ENCODE measurements at regions not wholly inside any gene's neighbourhood (a gene's known extent, or its start where the extent isn't known, plus 50 kb on each side); places are given as distances from the start of the nearest gene placed in this dataset.
"Not testable (repeated sequence)": the region's sequence is repeated elsewhere in the genome, so short reads cannot be mapped to it uniquely, and the experiment has no call there.

- no peak for DNase-seq (ENCODE audit: low spot score)
Measured at GRCh38 chr14:105760691-105761344, 234.4 kb downstream of the TMEM121 start.

- not testable (repeated sequence) for DNase-seq (ENCODE audit: low spot score)
Measured at GRCh38 chr14:105761345-105761740, 235.0 kb downstream of the TMEM121 start.

DNA sequence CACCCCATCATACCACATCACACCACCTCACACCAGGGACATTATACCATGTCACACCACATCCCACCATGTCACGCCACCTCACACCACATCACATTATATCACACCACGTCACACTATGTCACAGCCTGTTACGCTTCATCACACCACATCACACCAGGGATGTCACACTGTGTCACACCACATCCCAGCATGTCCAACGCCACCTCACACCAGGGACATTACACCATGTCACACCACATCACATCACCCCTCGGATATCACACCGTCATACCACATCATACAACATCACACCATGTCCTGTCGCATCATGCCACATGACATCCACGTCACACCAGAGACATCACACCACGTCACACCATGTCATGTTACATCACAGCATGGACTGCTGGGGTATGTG lies 235.5 kb downstream of the TMEM121 start:
- no peak for DNase-seq (ENCODE audit: low spot score)

DNA sequence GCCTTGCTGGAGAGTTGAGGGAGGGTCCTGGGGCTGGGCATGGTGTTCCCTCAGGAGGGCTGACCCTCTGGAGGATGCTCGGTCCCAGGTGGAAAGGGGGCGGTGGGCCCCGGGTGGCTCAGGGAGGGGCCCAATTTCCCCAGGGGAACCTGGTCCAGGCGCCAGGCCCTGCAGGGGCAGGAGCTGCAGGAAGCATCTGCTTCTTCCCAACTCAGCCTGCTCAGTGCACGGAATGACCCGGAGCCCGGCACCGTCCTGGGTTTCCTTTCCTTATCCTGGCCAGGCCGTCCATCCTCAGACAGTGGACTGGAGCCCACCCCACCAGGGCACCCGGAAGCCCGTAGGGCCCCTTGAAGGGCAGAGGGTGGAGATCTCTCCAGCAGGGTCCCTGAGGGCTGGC lies 235.9 kb downstream of the TMEM121 start:
- DNase-seq (ENCODE audit: low spot score), result not testable (repeated sequence)

DNA sequence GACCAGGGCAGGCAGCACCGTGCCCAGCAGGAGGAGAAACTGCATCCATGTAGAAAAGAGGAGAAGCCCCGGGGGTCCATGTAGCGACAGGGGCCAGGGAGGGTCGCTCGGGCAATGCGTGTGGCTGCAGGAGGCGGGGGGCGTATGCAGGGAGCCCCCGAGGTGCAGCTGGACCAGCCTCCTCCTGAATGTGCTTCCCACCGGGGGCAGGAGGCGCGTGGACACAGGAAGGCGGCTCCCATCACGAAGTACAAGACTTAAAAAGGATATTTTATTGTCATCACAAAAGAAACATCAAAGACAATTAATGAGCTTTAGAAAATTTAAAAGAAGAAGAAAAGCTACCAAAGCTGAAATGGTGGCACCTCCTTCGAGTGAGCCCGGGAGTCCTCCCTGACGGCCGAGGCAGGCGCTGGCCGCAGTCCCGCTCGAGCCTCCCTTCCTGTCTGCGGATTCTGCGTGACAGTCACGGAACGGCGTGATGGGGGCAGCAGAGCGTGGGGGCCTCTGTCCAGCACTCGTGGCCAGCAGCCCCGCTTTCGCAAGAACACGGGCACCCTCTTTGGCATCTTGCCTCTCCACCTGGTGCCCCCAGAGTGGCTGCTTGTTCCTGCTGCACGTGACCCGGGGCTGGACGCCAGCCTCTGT lies 238.0 kb downstream of the TMEM121 start:
- not testable (repeated sequence) for DNase-seq (ENCODE audit: low spot score)

DNA sequence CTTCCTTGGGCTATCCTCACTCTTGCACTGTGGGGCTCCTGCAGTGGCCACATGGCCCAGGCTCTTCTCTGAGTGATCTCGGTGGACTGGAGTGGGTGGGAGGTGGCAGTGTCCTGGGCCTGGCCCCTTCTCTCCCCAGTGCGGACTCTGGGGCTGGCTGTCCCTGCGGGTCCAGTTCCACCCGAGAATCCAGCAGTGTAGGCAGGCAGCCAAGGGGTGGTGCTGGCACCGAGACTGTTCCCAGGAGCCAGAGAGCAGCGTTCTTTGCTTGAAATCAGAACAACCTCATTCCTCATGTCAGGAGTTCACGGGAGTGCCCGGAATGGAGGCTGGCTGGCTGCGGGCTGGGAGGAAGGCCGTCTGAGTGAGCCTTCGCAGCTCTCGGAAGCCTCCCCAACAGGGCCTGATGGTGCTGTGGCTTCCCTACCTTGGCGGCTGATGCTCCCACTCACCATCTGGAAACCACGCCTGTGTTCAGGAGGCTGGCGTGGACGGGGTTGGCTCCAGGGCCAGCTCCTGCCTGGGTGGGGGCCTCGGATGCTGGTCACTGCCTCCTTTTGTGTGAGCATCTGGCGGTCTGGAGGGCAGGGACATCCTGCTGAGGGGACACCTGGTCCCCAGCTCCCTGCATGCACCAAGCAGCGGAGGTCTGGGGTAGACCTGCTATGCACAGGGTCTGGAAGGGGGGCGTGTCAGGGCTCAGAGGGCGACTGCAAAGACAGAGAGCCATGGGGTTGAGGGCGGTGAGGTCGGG lies 238.9 kb downstream of the TMEM121 start:
- not testable (repeated sequence) for DNase-seq (ENCODE audit: low spot score)

DNA sequence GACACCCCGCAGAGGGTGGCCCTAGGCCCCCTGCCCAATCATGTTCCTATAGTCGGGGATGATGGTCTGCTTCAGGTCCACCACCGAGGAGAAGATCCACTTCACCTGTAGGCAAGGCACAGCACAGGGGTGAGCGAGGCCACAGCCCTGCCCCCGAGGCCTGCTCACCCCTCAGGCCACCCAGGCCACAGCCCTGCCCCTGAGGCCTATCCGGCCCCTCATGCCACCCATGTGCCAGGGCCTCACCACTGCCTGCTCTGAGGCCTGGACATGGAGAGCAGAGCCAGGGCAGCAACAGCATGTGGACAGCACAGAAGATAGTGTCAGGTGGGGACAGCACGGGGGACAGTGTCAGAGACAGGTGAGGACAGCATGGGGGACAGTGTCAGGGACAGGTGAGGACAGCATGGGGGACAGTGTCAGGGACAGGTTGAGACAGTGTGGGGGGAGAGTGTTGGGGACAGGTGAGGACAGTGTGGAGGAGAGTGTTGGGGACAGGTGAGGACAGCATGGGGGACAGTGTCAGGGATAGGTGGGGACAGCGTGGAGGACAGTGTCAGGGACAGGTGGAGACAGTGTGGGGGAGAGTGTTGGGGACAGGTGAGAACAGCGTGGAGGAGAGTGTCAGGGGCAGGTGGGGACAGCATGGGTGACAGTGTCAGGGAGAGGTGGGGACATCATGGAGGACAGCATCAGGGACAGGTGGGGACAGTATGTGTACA lies 239.7 kb downstream of the TMEM121 start:
- no peak for DNase-seq (ENCODE audit: low spot score)

DNA sequence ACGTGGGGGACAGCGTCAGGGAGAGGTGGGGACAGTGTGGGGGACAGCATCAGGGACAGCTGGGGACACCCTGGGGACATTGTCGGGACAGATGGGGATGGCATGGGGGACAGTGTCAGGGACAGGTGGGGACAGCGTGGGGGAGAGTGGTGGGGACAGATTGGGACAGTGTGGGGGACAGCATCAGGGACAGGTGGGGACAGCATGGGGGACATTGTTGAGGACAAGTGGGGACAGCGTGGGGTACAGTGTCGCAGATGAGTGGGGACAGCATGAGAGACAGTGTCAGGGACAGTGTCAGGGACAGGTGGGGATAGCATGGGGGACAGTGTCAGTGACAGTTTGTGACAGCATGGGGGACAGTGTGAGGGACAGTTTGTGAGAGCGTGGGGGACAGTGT lies 240.9 kb downstream of the TMEM121 start:
- no peak for DNase-seq (ENCODE audit: low spot score)

- not testable (repeated sequence) for DNase-seq (ENCODE audit: low spot score)
Measured at GRCh38 chr14:105768039-105768438, 241.7 kb downstream of the TMEM121 start.

- not testable (repeated sequence) for DNase-seq (ENCODE audit: low spot score)
Measured at GRCh38 chr14:105769061-105769730, 242.8 kb downstream of the TMEM121 start.

DNA sequence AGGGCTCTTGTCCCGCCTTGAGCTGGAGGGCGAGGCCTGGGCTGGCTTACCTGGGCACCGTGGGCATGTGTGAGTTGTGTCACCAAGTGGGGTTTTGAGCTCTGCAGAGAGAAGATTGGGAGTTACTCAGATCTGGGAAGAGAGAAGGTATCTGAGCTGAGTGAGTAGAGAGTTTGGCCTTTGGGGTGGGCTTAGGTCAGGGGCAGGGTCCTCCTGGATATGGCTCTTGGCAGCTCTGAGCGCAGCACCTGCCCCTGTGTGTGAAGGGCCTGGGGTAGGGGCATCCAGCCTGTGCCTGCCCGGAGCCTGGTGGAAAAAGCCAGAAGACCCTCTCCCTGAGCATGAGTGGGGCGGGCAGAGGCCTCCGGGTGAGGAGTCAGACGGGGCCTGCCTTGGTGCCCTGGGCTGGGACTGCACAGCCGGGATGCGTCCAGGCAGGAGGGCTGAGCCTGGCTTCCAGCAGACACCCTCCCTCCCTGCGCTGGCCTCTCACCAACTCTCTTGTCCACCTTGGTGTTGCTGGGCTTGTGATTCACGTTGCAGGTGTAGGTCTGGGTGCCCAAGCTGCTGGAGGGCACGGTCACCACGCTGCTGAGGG lies 244.3 kb downstream of the TMEM121 start:
- not testable (repeated sequence) for DNase-seq (ENCODE audit: low spot score)

- DNase-seq (ENCODE audit: low spot score), result not testable (repeated sequence)
Measured at GRCh38 chr14:105771261-105772226, 245.2 kb downstream of the TMEM121 start.

GRCh38 chr14:105772710-105773250 lies 246.4 kb downstream of the TMEM121 start:
- not testable (repeated sequence) for DNase-seq (ENCODE audit: low spot score)

DNA sequence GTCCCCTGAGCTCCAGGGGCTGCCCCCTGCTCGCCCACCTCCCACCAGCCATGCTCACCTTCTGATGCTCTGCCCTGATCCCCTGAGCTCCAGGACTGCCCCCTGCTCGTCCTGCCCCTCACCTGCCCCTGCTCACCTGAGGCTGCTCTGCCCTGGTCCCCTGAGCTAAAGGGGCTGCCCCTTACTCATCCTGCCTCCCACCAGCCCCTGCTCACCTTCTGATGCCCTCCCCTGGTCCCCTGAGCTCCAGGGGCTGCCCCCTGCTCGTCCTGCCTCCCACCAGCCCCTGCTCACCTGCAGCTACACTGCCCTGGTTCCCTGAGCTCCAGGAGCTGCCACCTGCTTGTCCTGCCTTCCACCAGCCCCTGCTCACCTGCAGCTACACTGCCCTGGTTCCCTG lies 247.2 kb downstream of the TMEM121 start:
- no peak for DNase-seq (ENCODE audit: low spot score)

GRCh38 chr14:105774001-105774400 lies 247.6 kb downstream of the TMEM121 start:
- no peak for DNase-seq (ENCODE audit: low spot score)

GRCh38 chr14:105774585-105775348 lies 248.4 kb downstream of the TMEM121 start:
- DNase-seq (ENCODE audit: low spot score), result not testable (repeated sequence)

DNA sequence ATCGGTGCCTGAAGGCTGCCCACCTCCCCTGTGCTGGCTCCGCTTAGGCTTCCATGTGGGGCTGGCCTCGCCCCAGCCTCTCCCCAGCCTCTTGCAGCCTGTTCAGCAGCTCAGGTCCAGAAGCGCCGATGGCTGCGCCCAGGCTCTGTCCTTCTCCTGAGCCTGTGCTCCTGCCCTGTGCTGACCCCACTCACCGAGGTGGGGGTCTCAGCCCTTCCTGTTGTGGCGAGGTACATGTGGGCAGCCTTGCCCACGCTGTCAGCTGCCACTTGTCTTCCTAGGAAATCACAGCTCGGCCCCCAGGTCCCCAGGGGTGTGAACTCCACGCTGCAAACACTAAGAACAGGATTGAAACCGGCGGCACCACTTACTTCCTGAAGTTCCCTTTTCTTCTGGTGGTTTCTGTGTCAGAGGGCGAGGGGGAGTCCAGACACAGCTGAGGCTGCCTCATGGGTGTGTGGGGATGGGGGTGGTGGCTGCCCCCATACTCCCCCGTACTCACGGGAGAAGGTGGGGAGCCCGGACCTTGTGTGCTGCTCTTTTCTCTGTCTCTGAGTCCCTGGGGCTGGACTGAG lies 249.1 kb downstream of the TMEM121 start:
- DNase-seq (ENCODE audit: low spot score), result not testable (repeated sequence)

GRCh38 chr14:105776112-105776511 lies 249.7 kb downstream of the TMEM121 start:
- not testable (repeated sequence) for DNase-seq (ENCODE audit: low spot score)

- no peak for DNase-seq (ENCODE audit: low spot score)
Measured at GRCh38 chr14:105776924-105777323, 250.5 kb downstream of the TMEM121 start.
